Gastrocnemius medialis (tissue), 4 donors: ENCODE measurements at regions not wholly inside any gene's neighbourhood (a gene's known extent, or its start where the extent isn't known, plus 50 kb on each side); places are given as distances from the start of the nearest gene placed in this dataset.

Experiments
- CTCF ChIP-seq, 5 experiments: fragments of 450-650 bp in 3 of 5; fragments of 200-600 bp in 2 of 5; sonication (generic) in 2 of 5; IDR thresholded peaks in 4 of 5; conservative IDR thresholded peaks in 1 of 5; 1 replicate in 4 of 5; 2 replicates in 1 of 5; pipeline ENCODE4 v1.5.1; 2016 to 2019; ENCODE audit warnings: antibody characterized with exemption in 5 of 5, mild to moderate bottlenecking in 3 of 5, moderate library complexity in 3 of 5
- POLR2A ChIP-seq, 2 donors: fragments of 450-650 bp; IDR thresholded peaks; one replicate each; pipeline ENCODE4 v1.6.1; 2017; ENCODE audit warnings: antibody characterized with exemption in 2 of 2, mild to moderate bottlenecking in 2 of 2, moderate library complexity in 2 of 2

- TF ChIP-seq CTCF (IDR thresholded peaks at IDR 0.05 in 4 of 5, conservative IDR thresholded peaks at IDR 0.05 in 1 of 5) = no peak
- no peak for TF ChIP-seq POLR2A (IDR thresholded peaks at IDR 0.05)
Measured at GRCh38 chr14:30427401-30427800, 131.6 kb upstream of the G2E3 start.
